GM21529 (cell line): ENCODE measurements at regions not wholly inside any gene's neighbourhood (a gene's known extent, or its start where the extent isn't known, plus 50 kb on each side); places are given as distances from the start of the nearest gene placed in this dataset.

Experiments used
- ATAC-seq: cut with Tn5 transposase; IDR thresholded peaks from one replicate; pipeline ENCODE4 v1.9.1; 2021; ENCODE audit not compliant: unreplicated experiment

DNA sequence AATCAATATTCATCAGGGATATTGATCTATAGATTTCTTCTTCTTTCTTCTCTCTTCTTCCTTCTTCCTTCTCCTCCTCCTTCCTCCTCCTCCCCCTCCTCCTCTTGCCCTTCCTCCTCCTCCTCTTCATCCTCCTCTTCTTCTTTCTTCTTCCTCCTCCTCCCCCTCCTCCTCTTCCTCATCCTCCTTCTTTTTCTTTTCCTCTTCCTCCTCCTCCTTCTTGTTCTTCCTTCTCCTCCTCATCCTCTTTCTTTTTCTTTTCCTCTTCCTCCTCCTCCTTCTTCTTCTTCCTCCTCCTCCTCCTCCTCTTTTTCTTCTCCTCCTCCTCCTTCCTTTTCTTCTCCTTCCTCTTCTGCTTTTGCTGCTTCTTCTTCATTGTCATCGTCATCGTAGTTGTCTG, 52.4 kb upstream of the SERINC1 start:
- ATAC-seq: no peak

DNA sequence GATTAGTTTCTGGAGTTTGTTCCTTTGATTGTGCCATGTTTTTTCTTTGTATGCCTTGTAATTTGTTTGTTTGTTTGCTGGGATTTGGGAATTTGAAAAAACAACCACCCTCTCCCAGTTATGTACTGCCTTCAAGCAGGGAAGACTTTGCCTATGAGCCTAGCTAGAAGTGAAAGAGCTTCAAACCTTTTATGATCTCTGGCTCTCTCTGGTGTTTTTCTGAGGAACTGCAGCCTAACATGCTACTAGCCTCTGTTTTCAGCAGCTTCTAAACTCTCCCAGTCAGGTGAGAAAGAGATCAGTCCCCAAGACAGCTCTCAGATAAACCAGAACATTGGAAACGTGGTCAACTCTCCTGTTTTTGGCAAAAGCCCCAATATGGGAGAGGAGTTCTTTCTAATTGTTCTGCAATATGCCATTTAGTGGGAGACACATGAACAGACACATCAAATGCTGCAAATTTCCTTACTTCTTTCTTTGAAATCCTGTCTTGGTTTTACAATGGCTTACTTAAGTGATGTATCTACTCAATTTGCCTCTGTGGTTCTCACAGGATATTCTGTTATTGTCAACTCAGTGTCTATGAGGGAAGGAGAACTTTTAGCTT, 58.9 kb upstream of the SERINC1 start:
- ATAC-seq: peak; percentile 96

DNA sequence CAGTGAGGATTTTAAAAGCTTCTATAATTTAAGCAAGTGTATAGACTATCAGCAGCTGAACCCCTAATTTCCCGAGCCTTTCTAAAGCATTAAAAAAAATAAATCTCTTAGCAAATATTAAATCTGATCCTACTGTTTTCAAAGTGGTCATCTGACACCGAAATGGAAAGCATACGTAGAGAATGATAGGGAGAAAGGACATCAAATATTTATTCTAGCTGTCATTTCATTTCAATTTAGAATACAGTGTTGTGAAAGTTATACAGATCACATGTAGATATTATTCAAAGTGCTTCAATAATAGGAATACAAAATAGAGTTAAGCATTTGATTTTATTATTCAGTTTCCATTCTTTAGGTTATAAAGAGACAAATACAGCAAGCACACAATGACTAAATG, 61.9 kb upstream of the PKIB start:
- ATAC-seq: no peak

DNA sequence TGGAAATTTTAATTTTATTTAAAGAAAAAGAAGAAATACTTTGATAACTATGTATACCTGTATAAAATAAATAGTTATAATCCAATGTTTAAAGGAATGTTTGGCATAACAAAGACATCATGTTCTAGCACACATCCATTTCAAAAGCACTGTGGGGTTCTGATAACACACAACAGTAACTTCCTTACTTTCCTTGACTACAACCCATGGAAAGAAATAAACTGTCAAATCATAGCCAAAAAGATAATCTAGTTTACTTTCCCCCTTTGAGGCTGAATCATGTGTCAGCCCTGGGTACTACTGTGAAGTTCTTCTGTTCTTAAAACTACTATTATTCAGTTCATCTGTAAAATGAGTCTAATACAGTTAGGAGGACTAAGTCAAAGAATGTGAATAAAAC, 61.4 kb upstream of the PKIB start:
- no peak for ATAC-seq

DNA sequence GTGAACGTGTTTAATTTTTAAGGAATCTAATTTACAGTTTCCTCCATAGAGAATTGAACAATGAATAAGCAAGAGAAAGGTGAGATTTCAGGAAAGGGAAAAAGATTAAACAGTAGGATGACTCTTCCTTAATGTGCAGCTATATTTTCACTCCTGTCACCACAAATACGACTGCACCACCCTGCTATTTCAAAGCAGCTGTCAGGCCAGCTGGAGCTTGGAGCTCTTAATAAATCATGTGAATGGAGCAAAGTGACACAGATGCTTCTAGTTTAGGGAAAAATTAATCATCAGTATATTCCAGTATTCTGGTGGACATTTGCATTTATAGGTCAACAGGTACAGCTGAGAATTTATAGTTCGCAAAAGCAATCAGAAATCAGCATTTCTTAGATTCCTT, 56.5 kb upstream of the PKIB start:
- no peak for ATAC-seq

DNA sequence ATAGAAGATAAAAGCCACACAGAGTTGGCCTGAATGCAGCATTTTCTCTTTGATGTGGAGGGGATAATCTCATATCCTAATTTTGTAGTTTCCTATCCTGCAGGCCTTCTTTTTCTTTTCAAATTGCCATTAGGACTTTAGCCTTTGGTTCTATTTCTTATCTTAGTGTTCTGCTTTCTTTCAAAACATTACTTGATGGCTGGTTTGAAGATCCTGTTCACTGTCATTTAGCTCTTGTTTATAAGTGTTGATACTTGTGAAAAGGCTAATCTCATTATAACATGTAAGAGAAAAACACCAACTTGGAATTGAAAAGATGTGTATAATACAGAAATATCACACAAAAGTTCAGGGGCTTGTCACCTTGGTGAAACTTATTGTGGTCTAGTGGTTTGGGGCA, 54.6 kb upstream of the PKIB start:
- ATAC-seq: no peak

DNA sequence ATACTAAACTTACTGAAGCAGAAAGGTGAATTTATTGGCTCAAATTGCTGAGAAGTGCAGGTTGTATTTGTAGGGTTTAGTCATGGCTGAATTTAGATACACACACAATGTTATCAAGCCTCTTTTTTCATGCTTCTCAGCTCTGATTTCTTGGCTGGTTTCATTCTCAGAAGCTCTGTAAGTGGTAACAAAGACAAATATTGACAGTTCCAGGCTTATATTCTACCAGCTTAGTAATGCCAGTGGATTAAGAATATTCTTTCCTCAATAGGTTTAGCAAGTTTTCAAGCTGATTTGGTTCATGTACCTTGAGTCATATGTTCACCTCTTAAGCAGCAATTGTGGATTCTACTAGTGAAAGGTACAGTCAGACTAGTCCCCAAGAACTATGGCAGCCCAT, 52.1 kb upstream of the PKIB start:
- ATAC-seq: no peak
